Endodermal cell (in vitro differentiated cells): ENCODE measurements at regions not wholly inside any gene's neighbourhood (a gene's known extent, or its start where the extent isn't known, plus 50 kb on each side); places are given as distances from the start of the nearest gene placed in this dataset.

Experiments used
- DNase-seq: peaks from one replicate; pipeline ENCODE4 v3.0.0-alpha.2; 2017
- H3K27ac ChIP-seq: 2 replicates; pipeline ENCODE4 v1.5.1; 2013; ENCODE audit warnings: mild to moderate bottlenecking, low read depth, low read length, moderate library complexity
- H3K27me3 ChIP-seq: 2 replicates; pipeline ENCODE4 v1.6.1; 2013; ENCODE audit warnings: mild to moderate bottlenecking, low read length, moderate library complexity; ENCODE audit not compliant: insufficient read depth, control insufficient read depth, poor library complexity, severe bottlenecking
- H3K36me3 ChIP-seq: 2 replicates; pipeline ENCODE4 v1.7.0; 2013; ENCODE audit warnings: mild to moderate bottlenecking, low read length, moderate library complexity; ENCODE audit not compliant: control insufficient read depth, insufficient read depth
- H3K4me1 ChIP-seq: one replicate; pipeline ENCODE4 v1.7.0; 2013; ENCODE audit warnings: low read length; ENCODE audit not compliant: control insufficient read depth, insufficient read depth
- H3K4me3 ChIP-seq: 2 replicates; pipeline ENCODE4 v1.5.1; 2013; ENCODE audit warnings: mild to moderate bottlenecking, low read length, moderate library complexity
- H3K9ac ChIP-seq: 2 replicates; pipeline ENCODE4 v1.6.1; 2013; ENCODE audit warnings: mild to moderate bottlenecking, low read length, moderate library complexity; ENCODE audit not compliant: poor library complexity, severe bottlenecking; ENCODE audit errors: extremely low read depth
- H3K9me3 ChIP-seq: 2 replicates; pipeline ENCODE4 v1.6.1; 2013; ENCODE audit warnings: mild to moderate bottlenecking, low read length, moderate library complexity; ENCODE audit not compliant: control insufficient read depth
- H3K27ac Mint-ChIP-seq: 2 replicates; pipeline ENCODE4 v1.8.0; 2020; ENCODE audit warnings: mixed read lengths
- H3K27me3 Mint-ChIP-seq: 2 replicates; pipeline ENCODE4 v1.8.0; 2021; ENCODE audit warnings: mild to moderate bottlenecking, mixed read lengths; ENCODE audit not compliant: insufficient read depth
- H3K36me3 Mint-ChIP-seq: 2 replicates; pipeline ENCODE4 v1.8.0; 2020; ENCODE audit warnings: low read depth, mixed read lengths
- H3K4me1 Mint-ChIP-seq: 2 replicates; pipeline ENCODE4 v1.8.0; 2020; ENCODE audit warnings: mixed read lengths
- H3K4me3 Mint-ChIP-seq: 2 replicates; pipeline ENCODE4 v1.8.0; 2020; ENCODE audit warnings: mild to moderate bottlenecking, moderate library complexity, mixed read lengths
- H3K9me3 Mint-ChIP-seq: 2 replicates; pipeline ENCODE4 v1.8.0; 2020; ENCODE audit warnings: mild to moderate bottlenecking, mixed read lengths
- WGBS, 2 experiments: methylation state at CpG; one replicate each; pipeline versions ENCODE4 v1.1.5 to v1.1.7; 2013; ENCODE audit warnings: missing lambda C conversion rate in 2 of 2, mixed read lengths in 1 of 2; ENCODE audit not compliant: insufficient coverage in 1 of 2, insufficient read length in 1 of 2; 5-methylcytosine and 5-hydroxymethylcytosine counted together
- TF ChIP-seq, protein P1 (sequence below): fragments of 200-600 bp; sonication (generic); conservative IDR thresholded peaks from 2 replicates; pipeline ENCODE4 v1.5.0; 2021; ENCODE audit warnings: antibody characterized with exemption, mild to moderate bottlenecking

DNA sequence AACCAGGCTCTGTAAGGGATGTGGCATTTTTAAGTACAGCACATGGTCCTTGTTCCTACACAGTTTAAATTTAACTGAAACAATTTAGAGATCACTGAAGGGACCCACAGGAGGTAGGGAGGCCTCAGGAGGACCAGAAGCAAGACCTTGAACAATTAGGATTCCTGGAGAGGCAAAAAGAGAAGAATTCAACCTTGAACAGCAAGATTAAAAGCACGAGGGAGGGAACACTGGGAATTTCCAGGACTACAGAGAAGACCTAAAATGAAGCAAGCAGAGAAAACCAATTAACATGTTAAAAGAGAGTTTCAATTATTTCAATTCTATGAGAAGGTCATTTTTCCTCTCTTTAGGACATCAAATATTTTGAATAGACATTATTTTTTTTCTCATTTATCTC lies 160.3 kb downstream of the KCTD12 start:
- Mint-ChIP-seq H3K4me1 (peaks cover 15% of the 10 kb centered on the region), H3K36me3 (peaks cover 3% of the 10 kb centered on the region), H3K9me3 (peaks cover 24% of the 10 kb centered on the region), H3K27ac (no peak overlapping the region), H3K4me3 (no peak overlapping the region), H3K27me3 (no peaks in the 10 kb centered on the region)
- no peak overlapping the region for H3K4me3 ChIP-seq
- no peaks in the 10 kb centered on the region for H3K27me3 ChIP-seq
- no peak overlapping the region for H3K27ac ChIP-seq
- H3K9ac ChIP-seq, result no peak overlapping the region
- WGBS, 2 experiments, result 83% methylated on average over 1 of the region's 1 CpG; no CpG with 5 or more reads in 1 of the 2 experiments
- TF ChIP-seq, protein P1, sequence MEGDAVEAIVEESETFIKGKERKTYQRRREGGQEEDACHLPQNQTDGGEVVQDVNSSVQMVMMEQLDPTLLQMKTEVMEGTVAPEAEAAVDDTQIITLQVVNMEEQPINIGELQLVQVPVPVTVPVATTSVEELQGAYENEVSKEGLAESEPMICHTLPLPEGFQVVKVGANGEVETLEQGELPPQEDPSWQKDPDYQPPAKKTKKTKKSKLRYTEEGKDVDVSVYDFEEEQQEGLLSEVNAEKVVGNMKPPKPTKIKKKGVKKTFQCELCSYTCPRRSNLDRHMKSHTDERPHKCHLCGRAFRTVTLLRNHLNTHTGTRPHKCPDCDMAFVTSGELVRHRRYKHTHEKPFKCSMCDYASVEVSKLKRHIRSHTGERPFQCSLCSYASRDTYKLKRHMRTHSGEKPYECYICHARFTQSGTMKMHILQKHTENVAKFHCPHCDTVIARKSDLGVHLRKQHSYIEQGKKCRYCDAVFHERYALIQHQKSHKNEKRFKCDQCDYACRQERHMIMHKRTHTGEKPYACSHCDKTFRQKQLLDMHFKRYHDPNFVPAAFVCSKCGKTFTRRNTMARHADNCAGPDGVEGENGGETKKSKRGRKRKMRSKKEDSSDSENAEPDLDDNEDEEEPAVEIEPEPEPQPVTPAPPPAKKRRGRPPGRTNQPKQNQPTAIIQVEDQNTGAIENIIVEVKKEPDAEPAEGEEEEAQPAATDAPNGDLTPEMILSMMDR, result no peak
- peaks cover 26% of the 10 kb centered on the region for H3K9me3 ChIP-seq
- H3K4me1 ChIP-seq, result peaks cover 4% of the 10 kb centered on the region
- DNase-seq, result no peak
- H3K36me3 ChIP-seq, result no peaks in the 10 kb centered on the region

DNA sequence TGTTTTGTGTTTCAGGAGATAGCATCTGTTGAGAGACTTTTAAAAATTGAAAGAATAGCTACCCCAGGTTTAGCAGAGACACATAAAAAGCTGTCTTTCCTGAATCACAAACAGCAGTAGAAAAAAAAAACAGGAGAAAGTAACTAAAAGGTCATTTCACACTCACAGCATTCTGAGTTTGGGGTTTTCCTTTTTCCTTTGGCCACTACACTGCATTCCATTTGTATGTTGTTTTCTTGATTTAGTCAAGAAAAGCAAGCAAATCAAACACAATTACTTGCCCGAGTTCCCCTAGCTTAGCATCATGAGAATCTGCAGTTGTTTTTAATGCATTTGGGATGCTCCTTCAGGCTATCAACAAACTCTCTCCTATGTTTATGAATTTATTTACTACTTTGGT lies 161.0 kb downstream of the KCTD12 start:
- no peak overlapping the region for H3K4me3 Mint-ChIP-seq
- H3K27ac Mint-ChIP-seq, result no peak overlapping the region
- Histone ChIP-seq H3K27me3 (no peaks in the 10 kb centered on the region), H3K27ac (no peak overlapping the region), H3K9me3 (peaks cover 26% of the 10 kb centered on the region), H3K4me3 (no peak overlapping the region), H3K4me1 (peaks cover 2% of the 10 kb centered on the region), H3K36me3 (no peaks in the 10 kb centered on the region), H3K9ac (no peak overlapping the region)
- H3K27me3 Mint-ChIP-seq, result no peaks in the 10 kb centered on the region
- peaks cover 10% of the 10 kb centered on the region for H3K4me1 Mint-ChIP-seq
- 0% methylated on average over 1 of the region's 1 CpG; no CpG with 5 or more reads in 1 of the 2 experiments for WGBS, 2 experiments
- no peak for DNase-seq
- H3K9me3 Mint-ChIP-seq, result peaks cover 24% of the 10 kb centered on the region
- peaks cover 3% of the 10 kb centered on the region for H3K36me3 Mint-ChIP-seq
- TF ChIP-seq, protein P1, result no peak

- no peak overlapping the region for H3K4me3 Mint-ChIP-seq
- H3K9me3 Mint-ChIP-seq, result peaks cover 24% of the 10 kb centered on the region
- H3K27ac Mint-ChIP-seq, result no peak overlapping the region
- Histone ChIP-seq H3K4me3 (no peak overlapping the region), H3K27ac (no peak overlapping the region), H3K4me1 (no peaks in the 10 kb centered on the region), H3K36me3 (no peaks in the 10 kb centered on the region), H3K9me3 (peaks cover 26% of the 10 kb centered on the region), H3K9ac (no peak overlapping the region), H3K27me3 (no peaks in the 10 kb centered on the region)
- no peaks in the 10 kb centered on the region for H3K27me3 Mint-ChIP-seq
- 78 to 86% methylated on average over 2 of the region's 2 CpGs for WGBS, 2 experiments
- DNase-seq, result no peak
- TF ChIP-seq, protein P1, result no peak
- H3K4me1 Mint-ChIP-seq, result peaks cover 3% of the 10 kb centered on the region
- peaks cover 3% of the 10 kb centered on the region for H3K36me3 Mint-ChIP-seq
Observed at GRCh38 chr13:76724421-76724820, 161.8 kb downstream of the KCTD12 start.
